Sigmoid colon (tissue), 6 donors: ENCODE measurements at regions not wholly inside any gene's neighbourhood (a gene's known extent, or its start where the extent isn't known, plus 50 kb on each side); places are given as distances from the start of the nearest gene placed in this dataset.
A peak's percentile ranks its signal among the peaks of the same experiment; 100 is the strongest.

Source experiments
- DNase-seq: peaks from one replicate; pipeline ENCODE4 v3.0.0-alpha.2; 2019
- H3K27ac ChIP-seq, 4 donors: fragments of 200-600 bp; sonication (generic); one replicate each; pipeline ENCODE4 v1.5.1; 2016 to 2019; ENCODE audit warnings: mild to moderate bottlenecking in 1 of 4
- H3K27me3 ChIP-seq, 3 donors: fragments of 200-600 bp; sonication (generic); one replicate each; pipeline ENCODE4 v1.5.1; 2019; ENCODE audit warnings: mild to moderate bottlenecking in 1 of 3
- H3K36me3 ChIP-seq, 4 donors: fragments of 200-600 bp; sonication (generic); one replicate each; pipeline ENCODE4 v1.5.1; 2016 to 2019
- H3K4me1 ChIP-seq, 4 donors: fragments of 200-600 bp; sonication (generic); one replicate each; pipeline ENCODE4 v1.5.1; 2017 to 2019
- H3K4me3 ChIP-seq, 4 donors: fragments of 200-600 bp; sonication (generic); one replicate each; pipeline ENCODE4 v1.5.1; 2017 to 2019; ENCODE audit warnings: mild to moderate bottlenecking in 2 of 4, moderate library complexity in 1 of 4
- H3K9me3 ChIP-seq, 4 donors: fragments of 200-600 bp in 3 of 4; sonication (generic) in 3 of 4; one replicate each; pipeline versions ENCODE4 v1.5.1 to v1.6.1; 2013 to 2019
- EP300 ChIP-seq, 4 donors: sonication (generic); formaldehyde crosslinking; IDR thresholded peaks; one replicate each; pipeline ENCODE4 v1.6.1; 2017; ENCODE audit warnings: antibody characterized with exemption in 4 of 4
- POLR2A ChIP-seq, 2 donors: fragments of 450-650 bp; IDR thresholded peaks; one replicate each; pipeline ENCODE4 v1.6.1; 2016; ENCODE audit warnings: antibody characterized with exemption in 2 of 2, mild to moderate bottlenecking in 2 of 2, moderate library complexity in 2 of 2
- POLR2AphosphoS5 ChIP-seq, 4 donors: sonication (generic); formaldehyde crosslinking; IDR thresholded peaks; one replicate each; pipeline ENCODE4 v1.6.1; 2017; ENCODE audit warnings: antibody characterized with exemption in 4 of 4
- WGBS, 2 donors: extraction: QIAGEN DNeasy Blood & Tissue Kit; methylation state at CpG; one replicate each; pipeline ENCODE4 v1.1.7; 2013; 5-methylcytosine and 5-hydroxymethylcytosine counted together
- intact Hi-C: fragments of 100-400 bp; cut with DNase I; formaldehyde crosslinking; loops from one replicate; pipeline ENCODE4 v1.15.1; 2023
- TF ChIP-seq, protein P1 (sequence below), 4 experiments: fragments of 450-650 bp in 3 of 4; fragments of 200-600 bp in 1 of 4; IDR thresholded peaks; one replicate each; pipeline ENCODE4 v1.5.1; 2016 to 2019; ENCODE audit warnings: antibody characterized with exemption in 4 of 4, mild to moderate bottlenecking in 3 of 4, moderate library complexity in 2 of 4
- donor health status: healthy with polysubstance abuse.
- donor health status: healthy.

DNA sequence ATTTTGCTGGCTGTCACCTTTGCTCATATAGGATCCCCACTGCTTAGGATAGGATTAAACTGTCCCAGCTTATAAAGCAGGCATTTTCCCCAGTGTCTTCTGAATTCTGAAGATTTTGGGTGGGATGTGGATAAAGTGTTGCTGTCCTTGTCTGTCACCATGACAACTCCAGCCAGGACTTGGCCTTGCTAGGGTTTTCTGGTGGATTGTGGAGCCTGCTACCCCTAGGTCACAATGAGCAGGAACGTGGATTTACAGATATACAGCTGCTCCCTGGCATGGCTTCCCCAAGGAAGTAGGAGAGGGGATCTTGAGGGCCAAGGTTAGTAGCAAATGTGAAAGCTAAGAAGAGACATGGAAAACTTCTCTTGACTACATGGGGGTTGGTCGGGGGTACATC is 220.7 kb downstream of the WDR11 start:
- intact Hi-C loops, result loop anchor here (5.0 kb wide), 1 partner anchor 525 kb away; the partner anchor contains the start of gene FGFR2
- H3K36me3 ChIP-seq, result no peaks in the 10 kb centered on the region
- TF ChIP-seq POLR2AphosphoS5 (IDR thresholded peaks at IDR 0.05), result no peak
- no peaks in the 10 kb centered on the region for H3K9me3 ChIP-seq
- DNase-seq, result no peak
- H3K27me3 ChIP-seq, result no peaks in the 10 kb centered on the region
- H3K4me3 ChIP-seq, result no peak overlapping the region
- WGBS, 2 donors, result 77 to 84% methylated on average over 2 of the region's 2 CpGs
- peaks cover 0 to 70% (median 57%) of the 10 kb centered on the region in 4 donors for H3K4me1 ChIP-seq
- H3K27ac ChIP-seq, result peak overlapping the region in 2 of 4 donors; percentile 35 to 79

DNA sequence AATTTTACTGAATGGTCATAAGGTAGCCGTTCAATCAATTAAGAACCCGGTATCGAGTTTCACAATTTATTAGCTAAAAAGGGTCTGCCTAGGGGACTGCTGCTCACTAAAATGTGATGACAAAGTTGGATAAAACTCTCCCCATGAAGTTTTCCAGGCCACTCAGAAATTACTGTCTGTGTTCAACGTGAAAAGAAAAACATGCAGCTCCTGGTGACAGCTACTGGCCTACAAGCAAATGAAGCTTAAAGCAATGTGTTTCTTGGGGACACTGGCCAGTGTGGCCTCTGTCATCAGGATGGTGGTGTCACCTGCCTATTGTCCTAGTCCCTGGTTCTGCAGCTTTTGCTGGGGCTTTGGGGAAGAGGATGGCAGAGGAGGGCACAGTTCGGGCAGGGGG is 222.6 kb downstream of the WDR11 start:
- H3K4me1 ChIP-seq, result peaks cover 0 to 88% (median 71%) of the 10 kb centered on the region in 4 donors
- intact Hi-C loops, result loop anchor here (5.0 kb wide), 1 partner anchor 524 kb away; the partner anchor contains the start of gene FGFR2
- no peak for DNase-seq
- H3K9me3 ChIP-seq, result no peaks in the 10 kb centered on the region
- WGBS, 2 donors, result 86 to 94% methylated on average over 5 of the region's 5 CpGs
- H3K36me3 ChIP-seq, result no peaks in the 10 kb centered on the region
- TF ChIP-seq POLR2AphosphoS5 (IDR thresholded peaks at IDR 0.05) (peak; percentile 47 to 86 (median 70)), POLR2A (IDR thresholded peaks at IDR 0.05) (no peak), EP300 (IDR thresholded peaks at IDR 0.05) (peak in 1 of 4 donors; percentile 46)
- TF ChIP-seq, protein P1, sequence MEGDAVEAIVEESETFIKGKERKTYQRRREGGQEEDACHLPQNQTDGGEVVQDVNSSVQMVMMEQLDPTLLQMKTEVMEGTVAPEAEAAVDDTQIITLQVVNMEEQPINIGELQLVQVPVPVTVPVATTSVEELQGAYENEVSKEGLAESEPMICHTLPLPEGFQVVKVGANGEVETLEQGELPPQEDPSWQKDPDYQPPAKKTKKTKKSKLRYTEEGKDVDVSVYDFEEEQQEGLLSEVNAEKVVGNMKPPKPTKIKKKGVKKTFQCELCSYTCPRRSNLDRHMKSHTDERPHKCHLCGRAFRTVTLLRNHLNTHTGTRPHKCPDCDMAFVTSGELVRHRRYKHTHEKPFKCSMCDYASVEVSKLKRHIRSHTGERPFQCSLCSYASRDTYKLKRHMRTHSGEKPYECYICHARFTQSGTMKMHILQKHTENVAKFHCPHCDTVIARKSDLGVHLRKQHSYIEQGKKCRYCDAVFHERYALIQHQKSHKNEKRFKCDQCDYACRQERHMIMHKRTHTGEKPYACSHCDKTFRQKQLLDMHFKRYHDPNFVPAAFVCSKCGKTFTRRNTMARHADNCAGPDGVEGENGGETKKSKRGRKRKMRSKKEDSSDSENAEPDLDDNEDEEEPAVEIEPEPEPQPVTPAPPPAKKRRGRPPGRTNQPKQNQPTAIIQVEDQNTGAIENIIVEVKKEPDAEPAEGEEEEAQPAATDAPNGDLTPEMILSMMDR (IDR thresholded peaks at IDR 0.05), result no peak
- no peaks in the 10 kb centered on the region for H3K27me3 ChIP-seq
- H3K4me3 ChIP-seq, result no peak overlapping the region
- H3K27ac ChIP-seq, result peak overlapping the region; percentile 27 to 77 (median 46)

DNA sequence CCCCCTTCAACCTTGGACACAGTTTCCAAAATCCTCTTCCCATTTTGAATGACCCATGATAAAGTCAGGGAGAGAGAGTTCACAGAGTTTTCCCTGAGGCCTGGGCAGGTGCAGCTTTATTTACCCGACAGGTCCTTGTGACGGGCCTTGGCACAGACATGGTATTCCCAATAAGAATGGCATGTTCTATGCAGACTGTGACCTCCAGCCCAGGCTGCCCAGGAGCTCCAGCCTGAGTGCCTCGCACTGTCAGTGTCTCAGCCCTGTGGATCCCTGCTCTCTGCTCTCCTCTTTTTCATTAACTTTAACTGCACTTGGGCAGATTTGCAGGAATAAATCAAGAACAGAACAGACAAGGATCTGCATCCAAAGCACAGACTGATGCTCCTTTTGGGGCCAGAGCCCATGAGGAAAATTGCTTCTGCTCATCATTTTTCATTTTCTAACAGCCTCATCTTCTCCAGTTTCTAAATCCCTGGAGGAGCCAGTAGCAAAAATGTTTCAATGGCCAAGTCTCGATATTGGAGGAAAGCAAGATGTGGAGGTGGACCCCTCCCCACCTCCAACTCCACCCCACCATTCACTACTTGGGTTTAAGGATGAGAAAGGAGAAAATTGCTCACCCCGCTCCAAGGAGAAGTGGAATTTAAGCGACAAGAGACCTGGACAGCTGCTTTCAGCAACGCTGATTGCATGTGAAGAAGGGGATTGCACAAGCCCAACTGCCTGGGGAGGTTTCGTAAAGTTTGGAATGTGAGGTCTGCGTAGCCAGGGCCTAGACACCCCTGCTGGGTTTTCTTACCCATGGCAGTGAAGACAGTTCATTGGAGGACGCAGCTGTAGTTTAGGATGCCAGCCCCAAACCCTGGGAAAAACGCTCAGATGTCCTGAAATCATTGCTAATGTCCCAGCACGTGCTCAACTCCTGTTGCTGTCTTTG is 225.9 kb downstream of the WDR11 start:
- intact Hi-C loops, result loop anchor here (5.0 kb wide), 1 partner anchor 130 kb away; no protein-coding TSS in a partner anchor
- no peak overlapping the region for H3K4me3 ChIP-seq
- peak overlapping the region; percentile 46 to 77 (median 64) for H3K27ac ChIP-seq
- peaks cover 0 to 93% (median 76%) of the 10 kb centered on the region in 4 donors for H3K4me1 ChIP-seq
- TF ChIP-seq, protein P1 (IDR thresholded peaks at IDR 0.05), result no peak
- peak in 1 of 4 donors; percentile 44 for TF ChIP-seq EP300 (IDR thresholded peaks at IDR 0.05)
- peak in 3 of 4 donors; percentile 18 to 58 (median 46) for TF ChIP-seq POLR2AphosphoS5 (IDR thresholded peaks at IDR 0.05)
- WGBS, 2 donors, result 70 to 73% methylated on average over 12 of the region's 12 CpGs
- DNase-seq, result no peak
- H3K36me3 ChIP-seq, result no peaks in the 10 kb centered on the region
- no peaks in the 10 kb centered on the region for H3K9me3 ChIP-seq
- no peaks in the 10 kb centered on the region for H3K27me3 ChIP-seq

DNA sequence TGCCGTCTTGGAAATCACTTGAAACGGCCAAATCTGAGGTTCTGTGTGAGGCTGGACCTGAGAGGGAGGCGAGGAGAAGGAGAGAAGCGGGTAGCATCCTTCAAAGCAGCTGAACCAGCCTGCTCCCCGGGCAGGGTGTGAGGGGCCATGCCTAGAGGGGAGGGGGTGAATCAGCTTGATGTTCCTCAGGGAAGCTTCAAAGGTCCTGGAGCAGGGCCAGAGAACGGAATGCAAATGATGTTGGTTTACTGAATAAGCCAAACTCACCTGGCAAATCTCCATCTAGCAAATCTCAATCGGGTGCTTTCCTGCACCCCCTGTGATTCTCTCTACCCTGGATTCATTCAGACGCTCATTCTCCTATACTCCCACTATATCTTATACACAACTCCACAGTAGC is 226.9 kb downstream of the WDR11 start:
- H3K4me1 ChIP-seq, result peaks cover 0 to 91% (median 67%) of the 10 kb centered on the region in 4 donors
- peak overlapping the region; percentile 15 to 77 (median 65) for H3K27ac ChIP-seq
- DNase-seq, result no peak
- 54 to 69% methylated on average over 8 of the region's 8 CpGs for WGBS, 2 donors
- H3K27me3 ChIP-seq, result no peaks in the 10 kb centered on the region
- H3K36me3 ChIP-seq, result no peaks in the 10 kb centered on the region
- no peaks in the 10 kb centered on the region for H3K9me3 ChIP-seq
- intact Hi-C loops, result loop anchor here (5.0 kb wide), 1 partner anchor 131 kb away; no protein-coding TSS in a partner anchor
- H3K4me3 ChIP-seq, result no peak overlapping the region
- TF ChIP-seq, protein P1 (IDR thresholded peaks at IDR 0.05), result no peak
- TF ChIP-seq POLR2AphosphoS5 (IDR thresholded peaks at IDR 0.05) (no peak), EP300 (IDR thresholded peaks at IDR 0.05) (no peak), POLR2A (IDR thresholded peaks at IDR 0.05) (no peak)

DNA sequence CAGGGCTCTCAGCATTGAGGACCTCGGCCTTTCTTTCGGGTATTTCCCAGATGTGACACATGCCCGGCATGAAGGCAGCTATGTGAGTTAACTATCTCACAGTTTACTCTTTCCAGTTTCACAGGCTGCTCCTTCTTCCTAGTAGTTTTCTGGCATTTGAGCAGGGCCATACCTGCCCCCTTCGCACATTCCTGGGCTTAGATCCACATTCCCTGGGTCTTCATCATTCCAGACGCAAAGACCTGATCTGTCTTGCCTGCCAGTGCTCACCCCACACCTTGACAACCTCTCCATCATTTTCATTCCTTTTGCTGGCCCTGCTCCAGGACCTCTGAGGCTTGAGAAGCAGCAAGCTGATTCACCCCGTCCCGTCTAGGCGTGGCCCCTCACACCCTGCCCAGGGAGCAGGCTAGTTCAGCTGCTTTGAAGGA is 227.5 kb downstream of the WDR11 start:
- Histone ChIP-seq H3K4me3 (no peak overlapping the region), H3K9me3 (no peaks in the 10 kb centered on the region), H3K27ac (peak overlapping the region; percentile 15 to 77 (median 65)), H3K27me3 (no peaks in the 10 kb centered on the region), H3K36me3 (no peaks in the 10 kb centered on the region), H3K4me1 (peaks cover 0 to 89% (median 61%) of the 10 kb centered on the region in 4 donors)
- intact Hi-C loops, result loop anchor here (5.0 kb wide), 1 partner anchor 131 kb away; no protein-coding TSS in a partner anchor
- no peak for DNase-seq
- WGBS, 2 donors, result 53 to 63% methylated on average over 8 of the region's 8 CpGs
- no peak for TF ChIP-seq POLR2A (IDR thresholded peaks at IDR 0.05)
